ENCODE measurements at regions not wholly inside any gene's neighbourhood (a gene's known extent, or its start where the extent isn't known, plus 50 kb on each side); places are given as distances from the start of the nearest gene placed in this dataset.

- no peak for DNase-seq
Measured at GRCh38 chr12:77777274-77777673, 53.4 kb upstream of the NAV3 start.

GRCh38 chr12:77774761-77775160 lies 55.9 kb upstream of the NAV3 start:
- DNase-seq = no peak

- no peak for DNase-seq
Measured at GRCh38 chr12:77772676-77773298, 57.9 kb upstream of the NAV3 start.

GRCh38 chr12:77768558-77768957 lies 62.1 kb upstream of the NAV3 start:
- DNase-seq = no peak

GRCh38 chr12:77767756-77768343 lies 62.8 kb upstream of the NAV3 start:
- DNase-seq = no peak

GRCh38 chr12:77767335-77767734 lies 63.4 kb upstream of the NAV3 start:
- DNase-seq = no peak

- DNase-seq = no peak
Measured at GRCh38 chr12:77766224-77766623, 64.5 kb upstream of the NAV3 start.

GRCh38 chr12:77761286-77761685 lies 69.4 kb upstream of the NAV3 start:
- no peak for DNase-seq

- no peak for DNase-seq
Measured at GRCh38 chr12:77760271-77761025, 70.2 kb upstream of the NAV3 start.

- no peak for DNase-seq
Measured at GRCh38 chr12:77754086-77754485, 76.6 kb upstream of the NAV3 start.

GRCh38 chr12:77751939-77752338 lies 78.8 kb upstream of the NAV3 start:
- peak; percentile 10 for DNase-seq

GRCh38 chr12:77746096-77746495 lies 84.6 kb upstream of the NAV3 start:
- peak; percentile 92 for DNase-seq

GRCh38 chr12:77745624-77746023 lies 85.1 kb upstream of the NAV3 start:
- no peak for DNase-seq

GRCh38 chr12:77742631-77743030 lies 88.1 kb upstream of the NAV3 start:
- no peak for DNase-seq

- DNase-seq = no peak
Measured at GRCh38 chr12:77741974-77742517, 88.6 kb upstream of the NAV3 start.

- no peak for DNase-seq
Measured at GRCh38 chr12:77736219-77736965, 94.3 kb upstream of the NAV3 start.

- DNase-seq = no peak
Measured at GRCh38 chr12:77734214-77734883, 96.3 kb upstream of the NAV3 start.

- no peak for DNase-seq
Measured at GRCh38 chr12:77728018-77728417, 102.7 kb upstream of the NAV3 start.

GRCh38 chr12:77727442-77728001 lies 103.2 kb upstream of the NAV3 start:
- DNase-seq = no peak

GRCh38 chr12:77725611-77726010 lies 105.1 kb upstream of the NAV3 start:
- no peak for DNase-seq

- DNase-seq = peak; percentile 35
Measured at GRCh38 chr12:77724367-77724957, 106.2 kb upstream of the NAV3 start.

- DNase-seq = no peak
Measured at GRCh38 chr12:77723308-77723707, 107.4 kb upstream of the NAV3 start.

All from NCI-H1092 (cell line).